H54 (cell line): ENCODE measurements at regions not wholly inside any gene's neighbourhood (a gene's known extent, or its start where the extent isn't known, plus 50 kb on each side); places are given as distances from the start of the nearest gene placed in this dataset.

Source experiments
- DNase-seq: peaks from one replicate; pipeline ENCODE4 v3.0.0; 2011; ENCODE audit warnings: low spot score, mixed read lengths; ENCODE audit not compliant: insufficient read length
- FAIRE-seq: peaks from 3 replicates; lab custom pipeline; 2011; peaks lifted over from hg19 to GRCh38; lab: Jason Lieb, UNC
- POLR2A ChIP-seq: IDR thresholded peaks from 2 replicates; pipeline ENCODE4 v1.6.1; 2011; ENCODE audit warnings: low read depth, mild to moderate bottlenecking, low read length

- FAIRE-seq (no peak), DNase-seq (no peak)
- no peak for TF ChIP-seq POLR2A
Observed at GRCh38 chr18:41624460-41624859, 330.6 kb upstream of the PIK3C3 start.

GRCh38 chr18:41621177-41621576 lies 333.9 kb upstream of the PIK3C3 start:
- no peak for DNase-seq
- FAIRE-seq, result no peak
- no peak for TF ChIP-seq POLR2A

- no peak for DNase-seq
- no peak for FAIRE-seq
- TF ChIP-seq POLR2A, result no peak
Observed at GRCh38 chr18:41618147-41618546, 336.9 kb upstream of the PIK3C3 start.

GRCh38 chr18:41617647-41618046 lies 337.4 kb upstream of the PIK3C3 start:
- DNase-seq (no peak), FAIRE-seq (no peak)
- TF ChIP-seq POLR2A, result no peak

- TF ChIP-seq POLR2A, result no peak
- FAIRE-seq, result no peak
- no peak for DNase-seq
Observed at GRCh38 chr18:41613003-41613609, 341.9 kb upstream of the PIK3C3 start.

- DNase-seq, result no peak
- no peak for FAIRE-seq
- TF ChIP-seq POLR2A, result no peak
Observed at GRCh38 chr18:41604964-41605363, 350.1 kb upstream of the PIK3C3 start.

- DNase-seq (no peak), FAIRE-seq (no peak)
- no peak for TF ChIP-seq POLR2A
Observed at GRCh38 chr18:41602034-41602433, 353.0 kb upstream of the PIK3C3 start.

- FAIRE-seq (no peak), DNase-seq (no peak)
- no peak for TF ChIP-seq POLR2A
Observed at GRCh38 chr18:41600693-41601391, 354.2 kb upstream of the PIK3C3 start.

GRCh38 chr18:41599466-41599865 lies 355.6 kb upstream of the PIK3C3 start:
- TF ChIP-seq POLR2A, result no peak
- no peak for FAIRE-seq
- DNase-seq, result no peak

- no peak for DNase-seq
- FAIRE-seq, result no peak
- TF ChIP-seq POLR2A, result no peak
Observed at GRCh38 chr18:41594582-41594981, 360.5 kb upstream of the PIK3C3 start.

GRCh38 chr18:41593171-41593675 lies 361.8 kb upstream of the PIK3C3 start:
- TF ChIP-seq POLR2A, result no peak
- no peak for DNase-seq

GRCh38 chr18:41587976-41588375 lies 367.1 kb upstream of the PIK3C3 start:
- TF ChIP-seq POLR2A, result no peak
- FAIRE-seq (no peak), DNase-seq (no peak)

More at GRCh38 chr18:41593171-41593675, 361.8 kb upstream of the PIK3C3 start:
- FAIRE-seq, result no peak

GRCh38 chr18:41585512-41585911 lies 369.5 kb upstream of the PIK3C3 start:
- DNase-seq, result no peak
- FAIRE-seq, result no peak
- no peak for TF ChIP-seq POLR2A

GRCh38 chr18:41579185-41579584 lies 375.8 kb upstream of the PIK3C3 start:
- no peak for TF ChIP-seq POLR2A
- no peak for FAIRE-seq

GRCh38 chr18:41577529-41577928 lies 377.5 kb upstream of the PIK3C3 start:
- FAIRE-seq (no peak), DNase-seq (no peak)
- TF ChIP-seq POLR2A, result no peak

More at GRCh38 chr18:41579185-41579584, 375.8 kb upstream of the PIK3C3 start:
- no peak for DNase-seq

- FAIRE-seq (no peak), DNase-seq (no peak)
- no peak for TF ChIP-seq POLR2A
Observed at GRCh38 chr18:41576643-41577042, 378.4 kb upstream of the PIK3C3 start.
